ENCODE measurements at regions not wholly inside any gene's neighbourhood (a gene's known extent, or its start where the extent isn't known, plus 50 kb on each side); places are given as distances from the start of the nearest gene placed in this dataset.
"Not testable (repeated sequence)": the region's sequence is repeated elsewhere in the genome, so short reads cannot be mapped to it uniquely, and the experiment has no call there.

- no peak overlapping the region for H3K9ac ChIP-seq (ENCODE audit: insufficient read depth in 1 of 2, low read length in 2 of 2)
- H3K27ac ChIP-seq (ENCODE audit: low read depth in 1 of 2, low read length in 1 of 2), result no peak overlapping the region
- no peaks in the 10 kb centered on the region for H3K27me3 ChIP-seq (ENCODE audit: control insufficient read depth in 3 of 3, insufficient read depth in 3 of 3, low read length in 2 of 3)
- H3K4me3 ChIP-seq, result no peak overlapping the region
- DNase-seq, result no peak
- ATAC-seq (ENCODE audit: insufficient read depth, low FRiP score), result no peak
- no peaks in the 10 kb centered on the region for H3K36me3 ChIP-seq (ENCODE audit: control insufficient read depth in 4 of 4, insufficient read depth in 4 of 4, low read length in 4 of 4)
- TF ChIP-seq, protein P1, sequence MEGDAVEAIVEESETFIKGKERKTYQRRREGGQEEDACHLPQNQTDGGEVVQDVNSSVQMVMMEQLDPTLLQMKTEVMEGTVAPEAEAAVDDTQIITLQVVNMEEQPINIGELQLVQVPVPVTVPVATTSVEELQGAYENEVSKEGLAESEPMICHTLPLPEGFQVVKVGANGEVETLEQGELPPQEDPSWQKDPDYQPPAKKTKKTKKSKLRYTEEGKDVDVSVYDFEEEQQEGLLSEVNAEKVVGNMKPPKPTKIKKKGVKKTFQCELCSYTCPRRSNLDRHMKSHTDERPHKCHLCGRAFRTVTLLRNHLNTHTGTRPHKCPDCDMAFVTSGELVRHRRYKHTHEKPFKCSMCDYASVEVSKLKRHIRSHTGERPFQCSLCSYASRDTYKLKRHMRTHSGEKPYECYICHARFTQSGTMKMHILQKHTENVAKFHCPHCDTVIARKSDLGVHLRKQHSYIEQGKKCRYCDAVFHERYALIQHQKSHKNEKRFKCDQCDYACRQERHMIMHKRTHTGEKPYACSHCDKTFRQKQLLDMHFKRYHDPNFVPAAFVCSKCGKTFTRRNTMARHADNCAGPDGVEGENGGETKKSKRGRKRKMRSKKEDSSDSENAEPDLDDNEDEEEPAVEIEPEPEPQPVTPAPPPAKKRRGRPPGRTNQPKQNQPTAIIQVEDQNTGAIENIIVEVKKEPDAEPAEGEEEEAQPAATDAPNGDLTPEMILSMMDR (IDR thresholded peaks at IDR 0.05; ENCODE audit: control extremely low read depth, extremely low read depth), result no peak
- no peaks in the 10 kb centered on the region for H3K4me1 ChIP-seq (ENCODE audit: control insufficient read depth in 5 of 5, insufficient read depth in 5 of 5, low read length in 5 of 5)
- 72 to 85% methylated on average over 1 of the region's 1 CpG for WGBS, 2 donors
- H3K9me3 ChIP-seq (ENCODE audit: control insufficient read depth in 4 of 4, insufficient read depth in 3 of 4, low read length in 3 of 4), result no peaks in the 10 kb centered on the region
Measured at GRCh38 chr12:72901685-72902084, 629.5 kb downstream of the TRHDE start.

DNA sequence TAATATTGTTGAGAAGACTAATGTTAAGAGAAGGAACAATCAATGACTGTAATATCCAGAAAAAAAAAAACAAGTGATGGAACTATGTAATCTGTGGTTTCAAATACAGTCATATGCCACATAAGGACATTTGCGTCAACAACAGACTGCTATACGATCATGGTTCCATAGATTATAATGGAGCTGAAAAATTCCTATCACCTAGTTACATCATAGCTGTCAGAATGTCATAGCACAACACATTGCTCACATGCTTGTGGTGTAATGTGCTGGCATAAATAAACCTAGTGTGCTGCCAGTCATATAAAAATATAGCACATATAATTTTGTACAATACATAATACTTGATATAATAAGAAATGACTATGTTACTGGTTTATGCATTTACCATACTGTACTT, 653.5 kb downstream of the TRHDE start:
- Histone ChIP-seq H3K9ac (ENCODE audit: insufficient read depth in 1 of 2, low read length in 2 of 2) (no peak overlapping the region), H3K36me3 (ENCODE audit: control insufficient read depth in 4 of 4, insufficient read depth in 4 of 4, low read length in 4 of 4) (no peaks in the 10 kb centered on the region), H3K9me3 (ENCODE audit: control insufficient read depth in 4 of 4, insufficient read depth in 3 of 4, low read length in 3 of 4) (no peaks in the 10 kb centered on the region), H3K27ac (ENCODE audit: low read depth in 1 of 2, low read length in 1 of 2) (no peak overlapping the region), H3K27me3 (ENCODE audit: control insufficient read depth in 3 of 3, insufficient read depth in 3 of 3, low read length in 2 of 3) (no peaks in the 10 kb centered on the region), H3K4me1 (ENCODE audit: control insufficient read depth in 5 of 5, insufficient read depth in 5 of 5, low read length in 5 of 5) (no peaks in the 10 kb centered on the region), H3K4me3 (no peak overlapping the region)
- DNase-seq, result no peak
- 95% methylated on average over 2 of the region's 2 CpGs for WGBS, 2 donors
- TF ChIP-seq, protein P1 (IDR thresholded peaks at IDR 0.05; ENCODE audit: control extremely low read depth, extremely low read depth), result no peak
- no peak for ATAC-seq (ENCODE audit: insufficient read depth, low FRiP score)

DNA sequence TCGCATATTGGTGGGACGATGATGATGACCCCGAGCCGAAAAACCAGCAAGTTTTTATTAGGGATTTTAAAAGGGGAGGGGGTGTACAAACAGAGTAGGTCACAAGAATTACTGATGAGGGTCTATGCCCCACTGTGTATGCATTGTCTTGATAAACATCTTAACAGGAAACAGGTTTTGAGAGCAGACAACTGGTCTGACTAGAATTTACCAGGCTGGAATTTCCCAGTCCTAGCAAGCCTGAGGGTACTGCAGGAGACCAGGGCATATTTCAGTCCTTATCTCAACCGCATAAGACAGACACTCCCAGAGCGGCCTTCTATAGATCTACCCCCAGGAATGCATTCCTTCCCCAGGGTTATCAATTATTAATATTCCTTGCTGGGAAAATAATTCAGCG, 659.7 kb downstream of the TRHDE start:
- WGBS, 2 donors, result 90 to 94% methylated on average over 7 of the region's 7 CpGs
- not testable (repeated sequence) for DNase-seq; H3K9ac ChIP-seq (ENCODE audit: insufficient read depth in 1 of 2, low read length in 2 of 2); ATAC-seq (ENCODE audit: insufficient read depth, low FRiP score); H3K27me3 ChIP-seq (ENCODE audit: control insufficient read depth in 3 of 3, insufficient read depth in 3 of 3, low read length in 2 of 3); H3K36me3 ChIP-seq (ENCODE audit: control insufficient read depth in 4 of 4, insufficient read depth in 4 of 4, low read length in 4 of 4); H3K4me1 ChIP-seq (ENCODE audit: control insufficient read depth in 5 of 5, insufficient read depth in 5 of 5, low read length in 5 of 5); H3K4me3 ChIP-seq; H3K9me3 ChIP-seq (ENCODE audit: control insufficient read depth in 4 of 4, insufficient read depth in 3 of 4, low read length in 3 of 4); H3K27ac ChIP-seq (ENCODE audit: low read depth in 1 of 2, low read length in 1 of 2)

- Histone ChIP-seq H3K4me1 (ENCODE audit: control insufficient read depth in 5 of 5, insufficient read depth in 5 of 5, low read length in 5 of 5) (no peaks in the 10 kb centered on the region), H3K27ac (ENCODE audit: low read depth in 1 of 2, low read length in 1 of 2) (no peak overlapping the region), H3K36me3 (ENCODE audit: control insufficient read depth in 4 of 4, insufficient read depth in 4 of 4, low read length in 4 of 4) (no peaks in the 10 kb centered on the region), H3K9me3 (ENCODE audit: control insufficient read depth in 4 of 4, insufficient read depth in 3 of 4, low read length in 3 of 4) (peaks cover 0 to 6% (median 0%) of the 10 kb centered on the region in 4 donors), H3K27me3 (ENCODE audit: control insufficient read depth in 3 of 3, insufficient read depth in 3 of 3, low read length in 2 of 3) (no peaks in the 10 kb centered on the region), H3K9ac (ENCODE audit: insufficient read depth in 1 of 2, low read length in 2 of 2) (no peak overlapping the region), H3K4me3 (no peak overlapping the region)
- 88 to 89% methylated on average over 1 of the region's 1 CpG for WGBS, 2 donors
- DNase-seq (no peak), ATAC-seq (ENCODE audit: insufficient read depth, low FRiP score) (no peak)
- TF ChIP-seq, protein P1 (IDR thresholded peaks at IDR 0.05; ENCODE audit: control extremely low read depth, extremely low read depth), result no peak
Measured at GRCh38 chr12:72937486-72937885, 665.3 kb downstream of the TRHDE start.
